ENCODE measurements at regions not wholly inside any gene's neighbourhood (a gene's known extent, or its start where the extent isn't known, plus 50 kb on each side); places are given as distances from the start of the nearest gene placed in this dataset.
"Not testable (repeated sequence)": the region's sequence is repeated elsewhere in the genome, so short reads cannot be mapped to it uniquely, and the experiment has no call there.

GRCh38 chr6:47419621-47420020 is 58.0 kb upstream of the CD2AP start:
- DNase-seq = no peak
- H3K36me3 Mint-ChIP-seq = no peaks in the 10 kb centered on the region
- no peak overlapping the region for H3K4me3 Mint-ChIP-seq
- H3K27ac Mint-ChIP-seq = no peak overlapping the region
- no peak for ATAC-seq (replicated peaks)
- H3K4me1 Mint-ChIP-seq = peaks cover 6 to 15% of the 10 kb centered on the region in 2 donors
- H3K9me3 Mint-ChIP-seq = no peaks in the 10 kb centered on the region
- H3K27me3 Mint-ChIP-seq = peaks cover 4 to 7% of the 10 kb centered on the region in 2 donors

GRCh38 chr6:47420394-47421371 is 56.9 kb upstream of the CD2AP start:
- Mint-ChIP-seq H3K4me3 (no peak overlapping the region), H3K36me3 (no peaks in the 10 kb centered on the region), H3K9me3 (peaks cover under 1 to 1% of the 10 kb centered on the region in 2 donors), H3K4me1 (peaks cover 2 to 7% of the 10 kb centered on the region in 2 donors), H3K27me3 (peaks cover 7 to 12% of the 10 kb centered on the region in 2 donors), H3K27ac (no peak overlapping the region)
- no peak for DNase-seq
- ATAC-seq (replicated peaks) = no peak

GRCh38 chr6:47423079-47423478 is 54.5 kb upstream of the CD2AP start:
- DNase-seq = no peak
- Mint-ChIP-seq H3K4me3 (no peak overlapping the region), H3K27me3 (peaks cover 7 to 12% of the 10 kb centered on the region in 2 donors), H3K27ac (no peak overlapping the region), H3K4me1 (no peaks in the 10 kb centered on the region), H3K9me3 (peaks cover 3 to 10% of the 10 kb centered on the region in 2 donors), H3K36me3 (no peaks in the 10 kb centered on the region)
- no peak for ATAC-seq (replicated peaks)

GRCh38 chr6:47424436-47424836 is 53.2 kb upstream of the CD2AP start:
- Mint-ChIP-seq H3K4me1 (no peaks in the 10 kb centered on the region), H3K4me3 (no peak overlapping the region), H3K27ac (no peak overlapping the region), H3K9me3 (peaks cover 8 to 14% of the 10 kb centered on the region in 2 donors), H3K27me3 (peaks cover 7 to 12% of the 10 kb centered on the region in 2 donors), H3K36me3 (peaks cover 0 to 3% of the 10 kb centered on the region in 2 donors)
- no peak for ATAC-seq (replicated peaks)
- DNase-seq = no peak

- DNase-seq; H3K4me1 Mint-ChIP-seq; H3K27ac Mint-ChIP-seq; H3K36me3 Mint-ChIP-seq; H3K4me3 Mint-ChIP-seq; ATAC-seq (replicated peaks): not testable (repeated sequence)
- peaks cover 7 to 12% of the 10 kb centered on the region in 2 donors for H3K27me3 Mint-ChIP-seq
- H3K9me3 Mint-ChIP-seq = peaks cover 16 to 17% of the 10 kb centered on the region in 2 donors
Measured at GRCh38 chr6:47425724-47426123, 51.9 kb upstream of the CD2AP start.

DNA sequence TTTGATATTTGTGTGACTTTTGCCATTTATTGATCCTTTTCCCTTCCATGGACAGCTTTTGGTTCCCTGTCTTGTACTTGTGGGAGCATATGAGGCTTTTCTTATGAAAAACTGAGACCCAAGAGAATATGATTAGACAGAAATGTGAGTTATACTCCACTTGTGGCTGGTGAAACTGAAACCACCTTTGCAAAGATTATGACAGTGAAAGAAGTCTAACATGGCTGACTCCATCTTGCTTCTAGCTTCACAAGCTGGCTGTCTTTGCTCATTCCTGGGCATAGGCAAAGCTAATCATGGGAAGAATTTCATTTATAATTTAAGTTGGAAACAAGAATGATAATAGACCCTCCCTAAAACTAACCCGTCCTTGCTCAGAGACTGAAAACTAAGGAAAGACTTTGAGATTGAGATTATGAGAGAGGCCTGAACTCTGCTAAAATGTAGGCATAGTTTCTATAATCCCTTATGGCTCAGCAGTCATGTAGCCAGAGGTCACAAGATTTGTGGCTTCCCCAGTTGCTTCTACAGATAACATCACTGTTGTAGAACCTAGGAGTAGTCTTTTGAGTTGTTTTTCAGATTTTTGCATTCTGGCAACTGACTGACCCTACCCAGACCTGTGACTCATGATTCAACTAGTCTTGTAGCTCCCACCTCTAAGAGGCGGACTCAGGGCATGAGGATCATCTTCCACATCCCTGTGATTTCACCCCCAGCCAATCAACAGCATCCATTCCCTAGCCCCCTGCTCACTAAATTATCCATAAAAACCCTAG is 50.9 kb upstream of the CD2AP start:
- DNase-seq (no peak), ATAC-seq (replicated peaks) (no peak)
- H3K27ac Mint-ChIP-seq = no peak overlapping the region
- H3K27me3 Mint-ChIP-seq = peaks cover 7 to 12% of the 10 kb centered on the region in 2 donors
- H3K9me3 Mint-ChIP-seq = peaks cover 23% of the 10 kb centered on the region in 2 donors
- no peaks in the 10 kb centered on the region for H3K4me1 Mint-ChIP-seq
- H3K36me3 Mint-ChIP-seq = peaks cover 3 to 5% of the 10 kb centered on the region in 2 donors
- no peak overlapping the region for H3K4me3 Mint-ChIP-seq

DNA sequence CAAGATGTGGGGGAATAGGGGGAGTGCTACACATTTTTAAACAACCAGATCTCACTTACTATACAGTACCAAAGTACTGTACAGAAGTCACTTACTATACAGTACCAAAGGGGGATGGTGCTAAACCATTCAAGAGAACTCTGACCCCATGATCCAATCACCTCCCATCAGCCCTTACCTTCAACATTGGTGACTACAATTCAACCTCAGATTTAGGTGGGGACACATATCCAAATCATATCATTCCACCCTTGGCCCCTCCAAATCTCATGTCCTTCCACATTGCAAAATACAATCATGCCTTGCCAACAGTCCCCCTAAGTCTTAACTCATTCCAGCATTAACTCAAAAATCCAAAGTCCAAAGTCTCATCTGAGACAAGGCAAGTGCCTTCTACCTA is 49.9 kb upstream of the CD2AP start:
- H3K27ac Mint-ChIP-seq = no peak overlapping the region
- H3K4me1 Mint-ChIP-seq = no peaks in the 10 kb centered on the region
- peaks cover 3 to 5% of the 10 kb centered on the region in 2 donors for H3K36me3 Mint-ChIP-seq
- H3K9me3 Mint-ChIP-seq = peaks cover 23% of the 10 kb centered on the region in 2 donors
- peaks cover 0 to 12% of the 10 kb centered on the region in 2 donors for H3K27me3 Mint-ChIP-seq
- no peak overlapping the region for H3K4me3 Mint-ChIP-seq
- ATAC-seq (replicated peaks) = no peak
- DNase-seq = no peak

Data from stimulated activated naive B cell treated with anti-CD40 and anti-IgM and Interleukin-4, amounts not matched to agents 10 μg/mL and 1 μg/mL and 100 μg/mL, for 72 hours (primary cell).